ENCODE measurements at regions not wholly inside any gene's neighbourhood (a gene's known extent, or its start where the extent isn't known, plus 50 kb on each side); places are given as distances from the start of the nearest gene placed in this dataset.

DNA sequence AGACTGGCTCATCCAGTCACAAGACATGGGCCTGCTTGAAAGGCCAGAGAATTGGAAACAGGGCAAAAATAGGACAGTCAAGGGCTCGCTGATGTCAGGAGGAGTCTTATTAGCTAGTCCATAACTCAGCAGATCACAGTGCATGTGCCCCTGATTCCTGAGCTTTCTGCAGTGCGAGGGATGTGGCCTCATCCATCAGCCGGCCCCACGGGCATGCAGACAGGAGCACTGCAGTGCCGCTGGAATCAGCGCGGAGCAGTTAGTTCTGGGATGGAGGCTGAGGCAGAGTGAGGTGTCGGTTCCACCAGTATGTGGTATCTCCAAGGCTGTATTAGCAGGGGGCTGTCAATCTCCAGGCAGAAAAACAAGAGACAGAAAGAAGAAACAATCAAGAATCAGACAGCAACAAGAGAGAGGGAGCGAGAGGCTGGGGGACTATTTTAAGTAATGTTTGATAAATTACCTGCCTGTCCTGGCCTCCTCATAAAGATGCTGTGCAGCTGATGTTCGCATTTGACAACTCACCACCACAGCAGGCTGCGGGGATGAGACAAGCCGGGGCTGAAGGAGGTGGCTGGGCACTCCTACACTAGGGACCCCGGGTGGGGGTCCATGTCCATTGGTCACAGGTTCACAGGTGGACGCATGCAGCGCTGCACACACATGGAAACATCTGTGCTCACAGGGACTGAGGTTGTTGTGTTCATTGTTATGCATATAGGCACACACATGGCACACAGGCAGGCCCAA is 167.2 kb downstream of the TRIM29 start:
- Mint-ChIP-seq H3K4me3 (ENCODE audit: unreplicated experiment) (no peak overlapping the region), H3K27me3 (ENCODE audit: low read depth) (peaks cover 52% of the 10 kb centered on the region), H3K36me3 (ENCODE audit: low read depth) (no peaks in the 10 kb centered on the region), H3K4me1 (ENCODE audit: low read depth) (no peaks in the 10 kb centered on the region), H3K27ac (ENCODE audit: unreplicated experiment) (no peak overlapping the region), H3K9me3 (ENCODE audit: low read depth) (peaks cover 3% of the 10 kb centered on the region)
- TF ChIP-seq, protein P1, sequence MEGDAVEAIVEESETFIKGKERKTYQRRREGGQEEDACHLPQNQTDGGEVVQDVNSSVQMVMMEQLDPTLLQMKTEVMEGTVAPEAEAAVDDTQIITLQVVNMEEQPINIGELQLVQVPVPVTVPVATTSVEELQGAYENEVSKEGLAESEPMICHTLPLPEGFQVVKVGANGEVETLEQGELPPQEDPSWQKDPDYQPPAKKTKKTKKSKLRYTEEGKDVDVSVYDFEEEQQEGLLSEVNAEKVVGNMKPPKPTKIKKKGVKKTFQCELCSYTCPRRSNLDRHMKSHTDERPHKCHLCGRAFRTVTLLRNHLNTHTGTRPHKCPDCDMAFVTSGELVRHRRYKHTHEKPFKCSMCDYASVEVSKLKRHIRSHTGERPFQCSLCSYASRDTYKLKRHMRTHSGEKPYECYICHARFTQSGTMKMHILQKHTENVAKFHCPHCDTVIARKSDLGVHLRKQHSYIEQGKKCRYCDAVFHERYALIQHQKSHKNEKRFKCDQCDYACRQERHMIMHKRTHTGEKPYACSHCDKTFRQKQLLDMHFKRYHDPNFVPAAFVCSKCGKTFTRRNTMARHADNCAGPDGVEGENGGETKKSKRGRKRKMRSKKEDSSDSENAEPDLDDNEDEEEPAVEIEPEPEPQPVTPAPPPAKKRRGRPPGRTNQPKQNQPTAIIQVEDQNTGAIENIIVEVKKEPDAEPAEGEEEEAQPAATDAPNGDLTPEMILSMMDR (IDR thresholded peaks at IDR 0.05), result no peak
- DNase-seq (ENCODE audit: low spot score), result no peak

DNA sequence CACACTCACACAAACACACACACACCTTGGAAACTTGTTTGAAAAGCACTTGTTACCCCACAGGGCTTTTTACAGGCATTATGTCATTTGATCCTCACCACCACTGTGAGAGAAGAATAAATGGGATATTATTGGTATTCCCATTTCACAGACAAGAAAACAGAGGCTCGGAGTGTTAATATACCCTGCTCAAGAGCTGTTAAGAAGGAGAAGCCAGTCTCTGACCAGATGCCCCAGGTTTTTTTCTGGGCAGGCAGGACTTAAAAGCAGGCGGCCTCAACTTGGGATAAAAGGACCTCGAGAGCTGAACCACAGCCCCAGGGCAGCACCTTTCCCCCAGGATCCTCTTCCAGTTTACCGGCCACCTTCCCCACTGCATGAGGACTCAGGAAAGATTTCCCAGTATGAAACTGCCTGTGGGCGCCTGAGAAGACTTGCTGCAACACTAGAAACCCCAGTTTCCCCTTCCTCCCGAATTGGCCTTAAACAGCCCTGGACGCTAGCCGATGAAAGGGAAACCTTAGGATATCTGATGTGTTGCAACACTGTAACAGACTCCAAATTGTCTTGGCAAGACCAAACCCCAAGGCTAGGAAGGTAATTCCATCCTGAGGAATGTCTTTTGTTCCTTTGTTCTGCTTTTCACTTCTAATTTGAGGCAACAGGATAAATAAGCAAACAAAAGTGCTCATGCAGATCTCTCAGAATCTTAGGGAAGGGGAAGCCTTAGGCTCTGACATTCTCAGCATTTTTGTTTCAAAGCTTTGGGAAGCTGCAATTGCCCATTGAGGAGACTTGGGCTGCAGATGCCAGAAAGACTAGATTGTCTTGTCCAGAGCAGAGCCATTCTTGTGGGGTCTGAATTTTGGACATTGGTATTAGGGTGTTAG is 173.5 kb downstream of the TRIM29 start:
- H3K36me3 Mint-ChIP-seq (ENCODE audit: low read depth), result no peaks in the 10 kb centered on the region
- no peak overlapping the region for H3K4me3 Mint-ChIP-seq (ENCODE audit: unreplicated experiment)
- TF ChIP-seq, protein P1 (IDR thresholded peaks at IDR 0.05), result no peak
- peaks cover 64% of the 10 kb centered on the region for H3K27me3 Mint-ChIP-seq (ENCODE audit: low read depth)
- no peak for DNase-seq (ENCODE audit: low spot score)
- no peak overlapping the region for H3K27ac Mint-ChIP-seq (ENCODE audit: unreplicated experiment)
- no peaks in the 10 kb centered on the region for H3K9me3 Mint-ChIP-seq (ENCODE audit: low read depth)
- H3K4me1 Mint-ChIP-seq (ENCODE audit: low read depth), result no peaks in the 10 kb centered on the region

- no peak overlapping the region for H3K4me3 Mint-ChIP-seq (ENCODE audit: unreplicated experiment)
- no peak for DNase-seq (ENCODE audit: low spot score)
- H3K27me3 Mint-ChIP-seq (ENCODE audit: low read depth), result peaks cover 47% of the 10 kb centered on the region
- TF ChIP-seq, protein P1 (IDR thresholded peaks at IDR 0.05), result no peak
- H3K27ac Mint-ChIP-seq (ENCODE audit: unreplicated experiment), result no peak overlapping the region
- H3K4me1 Mint-ChIP-seq (ENCODE audit: low read depth), result no peaks in the 10 kb centered on the region
- H3K36me3 Mint-ChIP-seq (ENCODE audit: low read depth), result no peaks in the 10 kb centered on the region
- no peaks in the 10 kb centered on the region for H3K9me3 Mint-ChIP-seq (ENCODE audit: low read depth)
Measured at GRCh38 chr11:119957951-119958350, 180.0 kb downstream of the TRIM29 start.

- TF ChIP-seq, protein P1 (IDR thresholded peaks at IDR 0.05), result no peak
- Mint-ChIP-seq H3K27me3 (ENCODE audit: low read depth) (peaks cover 47% of the 10 kb centered on the region), H3K4me1 (ENCODE audit: low read depth) (no peaks in the 10 kb centered on the region), H3K36me3 (ENCODE audit: low read depth) (no peaks in the 10 kb centered on the region), H3K4me3 (ENCODE audit: unreplicated experiment) (no peak overlapping the region), H3K9me3 (ENCODE audit: low read depth) (no peaks in the 10 kb centered on the region), H3K27ac (ENCODE audit: unreplicated experiment) (no peak overlapping the region)
- no peak for DNase-seq (ENCODE audit: low spot score)
Measured at GRCh38 chr11:119952441-119952840, 185.5 kb downstream of the TRIM29 start.

- Mint-ChIP-seq H3K36me3 (ENCODE audit: low read depth) (no peaks in the 10 kb centered on the region), H3K27ac (ENCODE audit: unreplicated experiment) (no peak overlapping the region), H3K4me3 (ENCODE audit: unreplicated experiment) (no peak overlapping the region), H3K4me1 (ENCODE audit: low read depth) (no peaks in the 10 kb centered on the region), H3K27me3 (ENCODE audit: low read depth) (peaks cover 38% of the 10 kb centered on the region), H3K9me3 (ENCODE audit: low read depth) (no peaks in the 10 kb centered on the region)
- TF ChIP-seq, protein P1 (IDR thresholded peaks at IDR 0.05), result no peak
- DNase-seq (ENCODE audit: low spot score), result no peak
Measured at GRCh38 chr11:119943298-119943655, 194.6 kb downstream of the TRIM29 start.

Data from chondrocyte (in vitro differentiated cells).